Muscle layer of colon (tissue), 2 donors: ENCODE measurements at regions not wholly inside any gene's neighbourhood (a gene's known extent, or its start where the extent isn't known, plus 50 kb on each side); places are given as distances from the start of the nearest gene placed in this dataset.
"Not testable (repeated sequence)": the region's sequence is repeated elsewhere in the genome, so short reads cannot be mapped to it uniquely, and the experiment has no call there.

ENCODE experiments used
- H3K27ac ChIP-seq: one replicate; pipeline ENCODE4 v1.7.0; 2013; ENCODE audit warnings: low read depth, mild to moderate bottlenecking, low read length, moderate library complexity
- H3K27me3 ChIP-seq, 2 donors: one replicate each; pipeline ENCODE4 v1.7.0; 2013; ENCODE audit warnings: low read length in 2 of 2, mild to moderate bottlenecking in 2 of 2; ENCODE audit not compliant: insufficient read depth in 2 of 2, control insufficient read depth in 1 of 2
- H3K36me3 ChIP-seq: one replicate; pipeline ENCODE4 v1.7.0; 2013; ENCODE audit warnings: mild to moderate bottlenecking, low read length; ENCODE audit not compliant: insufficient read depth
- H3K4me1 ChIP-seq: one replicate; pipeline ENCODE4 v1.7.0; 2013; ENCODE audit warnings: mild to moderate bottlenecking, low read length; ENCODE audit not compliant: insufficient read depth
- H3K4me3 ChIP-seq, 2 donors: one replicate each; pipeline ENCODE4 v1.7.0; 2013; ENCODE audit warnings: low read length in 2 of 2, low read depth in 1 of 2, mild to moderate bottlenecking in 1 of 2, moderate library complexity in 1 of 2
- H3K9ac ChIP-seq: one replicate; pipeline ENCODE4 v1.7.0; 2013; ENCODE audit warnings: low read length
- H3K9me3 ChIP-seq: one replicate; pipeline ENCODE4 v1.7.0; 2013; ENCODE audit warnings: mild to moderate bottlenecking, low read length
- donor health status: abdominal sarcoma.
- donor health status: Adenocarcinoma of cecum.

DNA sequence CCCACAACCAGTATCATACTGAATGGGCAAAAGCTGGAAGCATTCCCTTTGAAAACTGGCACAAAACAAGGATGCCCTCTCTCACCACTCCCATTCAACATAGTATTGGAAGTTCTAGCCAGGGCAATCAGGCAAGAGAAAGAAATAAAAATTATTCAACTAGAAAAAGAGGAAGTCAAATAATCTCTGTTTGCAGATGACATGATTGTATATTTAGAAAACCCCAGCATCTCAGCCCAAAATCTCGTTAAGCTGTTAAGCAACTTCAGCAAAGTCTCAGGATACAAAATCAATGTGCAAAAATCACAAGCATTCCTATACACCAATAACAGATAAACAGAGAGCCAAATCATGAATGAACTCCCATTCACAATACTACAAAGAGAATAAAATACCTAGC lies 1297.0 kb upstream of the PCDH9 start:
- H3K36me3 ChIP-seq, H3K27ac ChIP-seq, H3K27me3 ChIP-seq, H3K4me3 ChIP-seq, H3K9me3 ChIP-seq, H3K9ac ChIP-seq, H3K4me1 ChIP-seq: not testable (repeated sequence)

DNA sequence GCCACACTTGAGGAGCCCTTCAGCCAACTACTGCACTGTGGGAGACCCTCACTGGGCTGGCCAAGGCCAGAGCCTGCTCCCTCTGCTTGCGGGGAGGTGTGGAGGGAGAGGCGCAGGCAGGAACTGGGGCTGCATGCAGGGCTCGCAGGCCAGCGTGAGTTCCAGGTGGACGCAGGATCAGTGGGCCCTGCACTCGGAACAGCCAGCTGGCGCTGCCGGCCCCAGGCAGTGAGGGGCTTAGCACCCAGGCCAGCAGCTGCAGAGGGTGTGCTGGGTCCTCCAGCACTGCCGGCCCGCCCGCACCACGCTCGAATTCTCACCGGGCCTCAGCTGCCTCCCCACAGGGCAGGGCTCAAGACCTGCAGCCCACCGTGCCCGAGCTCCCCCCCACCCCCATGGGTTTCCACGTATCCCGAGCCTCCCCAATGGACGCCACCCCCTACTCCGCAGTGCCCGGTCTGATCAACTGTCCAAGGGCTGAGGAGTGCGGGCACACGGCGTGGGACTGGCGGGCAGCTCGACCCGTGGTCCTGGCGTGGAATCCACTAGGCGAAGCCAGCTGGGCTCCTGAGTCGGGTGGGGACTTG lies 1293.8 kb upstream of the PCDH9 start:
- Histone ChIP-seq H3K4me1 (no peaks in the 10 kb centered on the region), H3K36me3 (no peaks in the 10 kb centered on the region), H3K27ac (no peak overlapping the region), H3K9me3 (no peaks in the 10 kb centered on the region), H3K4me3 (no peak overlapping the region), H3K9ac (no peak overlapping the region), H3K27me3 (no peaks in the 10 kb centered on the region)

DNA sequence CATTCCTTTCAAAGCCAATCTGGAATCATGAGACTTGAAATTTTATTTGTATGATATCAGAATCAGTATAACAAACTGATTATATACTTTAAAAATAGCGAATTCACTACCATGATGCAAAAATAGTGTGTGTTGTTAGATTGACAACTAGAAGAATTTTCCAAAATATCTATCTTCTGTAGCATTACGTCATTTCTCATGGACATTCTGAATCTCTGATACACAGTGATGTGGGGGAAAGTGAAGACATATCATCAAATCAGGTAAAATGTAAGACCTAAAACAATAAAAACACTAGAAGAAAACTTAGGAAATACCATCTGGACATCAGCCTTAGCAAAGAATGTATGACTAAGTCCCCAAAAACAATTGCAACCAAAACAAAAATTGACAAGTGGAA lies 1292.0 kb upstream of the PCDH9 start:
- Histone ChIP-seq H3K27me3 (no peaks in the 10 kb centered on the region), H3K4me3 (no peak overlapping the region), H3K9me3 (no peaks in the 10 kb centered on the region), H3K4me1 (no peaks in the 10 kb centered on the region), H3K36me3 (no peaks in the 10 kb centered on the region), H3K27ac (no peak overlapping the region), H3K9ac (no peak overlapping the region)

DNA sequence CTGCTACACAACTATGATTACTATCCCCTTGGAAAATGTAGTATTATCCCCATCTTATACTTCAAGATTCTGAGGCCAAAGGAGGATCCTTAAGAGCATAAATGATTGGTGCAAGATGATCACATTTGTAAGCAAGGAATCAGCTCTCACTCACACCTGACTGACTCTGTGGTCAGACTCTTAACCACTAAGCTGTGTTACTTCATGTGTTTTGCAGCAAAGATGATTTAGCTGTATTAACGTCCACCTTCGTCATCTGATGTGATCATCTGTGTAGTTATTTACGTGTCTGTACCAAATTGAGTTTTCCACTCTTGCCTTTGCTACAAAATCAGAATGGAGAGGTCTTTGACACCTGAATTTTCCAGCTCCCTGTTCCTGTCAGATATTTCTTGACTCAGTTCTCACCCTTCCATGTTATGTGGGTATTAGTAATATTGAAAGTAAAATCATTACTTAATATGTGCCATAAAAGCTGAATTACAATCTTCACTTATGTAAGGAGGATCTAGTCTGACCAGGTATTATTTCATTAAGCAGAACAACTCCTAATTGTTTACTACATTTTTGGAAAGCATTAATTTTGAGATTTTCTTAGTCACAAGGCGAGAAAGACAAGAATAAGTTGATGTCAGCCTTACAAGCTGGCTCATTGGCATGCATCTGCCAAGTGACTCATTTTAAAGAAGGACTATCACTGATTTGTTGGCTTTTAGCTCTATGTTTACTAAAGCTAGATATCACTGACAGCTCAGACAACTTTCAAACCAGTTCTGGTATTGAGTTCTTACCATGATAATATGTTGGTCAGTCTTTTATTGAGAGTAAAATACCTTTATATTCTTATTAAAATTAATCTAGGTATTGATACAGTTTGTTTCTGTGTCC lies 1279.8 kb upstream of the PCDH9 start:
- Histone ChIP-seq H3K27me3 (no peaks in the 10 kb centered on the region), H3K4me3 (no peak overlapping the region), H3K9ac (no peak overlapping the region), H3K36me3 (no peaks in the 10 kb centered on the region), H3K9me3 (no peaks in the 10 kb centered on the region), H3K4me1 (no peaks in the 10 kb centered on the region), H3K27ac (no peak overlapping the region)

DNA sequence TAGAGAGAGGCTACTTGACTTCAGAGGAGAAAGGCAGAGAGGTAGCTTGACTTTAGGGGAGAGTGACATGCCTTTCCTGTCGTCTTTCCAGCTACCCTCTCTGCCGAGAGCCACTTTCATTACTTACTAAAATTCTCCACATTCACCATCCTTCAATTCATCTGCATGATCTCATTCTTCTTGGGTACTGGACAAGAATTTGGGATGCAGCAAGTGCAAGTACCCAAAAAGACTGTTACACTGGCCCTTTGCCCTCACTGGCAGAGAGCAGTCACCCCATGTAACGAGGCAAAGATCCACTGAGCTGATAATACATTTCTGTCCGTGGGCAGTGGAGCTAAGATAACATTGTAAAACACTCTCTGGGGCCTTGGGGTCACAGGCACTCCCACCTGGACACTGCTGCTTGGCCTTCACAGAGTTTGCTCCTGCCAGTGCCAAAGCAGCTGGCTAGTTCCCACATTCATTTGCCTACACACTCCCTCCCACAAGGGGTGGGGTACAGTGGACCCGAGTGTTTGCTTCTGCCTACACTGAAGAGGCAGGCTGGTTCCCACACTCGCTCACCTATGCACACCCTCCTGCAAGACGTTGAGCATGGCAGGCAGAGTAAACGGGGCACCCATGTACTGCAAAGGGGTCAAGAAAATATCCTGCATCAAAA lies 1276.9 kb upstream of the PCDH9 start:
- no peak overlapping the region for H3K4me3 ChIP-seq
- no peaks in the 10 kb centered on the region for H3K27me3 ChIP-seq
- no peak overlapping the region for H3K9ac ChIP-seq
- no peaks in the 10 kb centered on the region for H3K9me3 ChIP-seq
- no peak overlapping the region for H3K27ac ChIP-seq
- no peaks in the 10 kb centered on the region for H3K36me3 ChIP-seq
- H3K4me1 ChIP-seq = no peaks in the 10 kb centered on the region

DNA sequence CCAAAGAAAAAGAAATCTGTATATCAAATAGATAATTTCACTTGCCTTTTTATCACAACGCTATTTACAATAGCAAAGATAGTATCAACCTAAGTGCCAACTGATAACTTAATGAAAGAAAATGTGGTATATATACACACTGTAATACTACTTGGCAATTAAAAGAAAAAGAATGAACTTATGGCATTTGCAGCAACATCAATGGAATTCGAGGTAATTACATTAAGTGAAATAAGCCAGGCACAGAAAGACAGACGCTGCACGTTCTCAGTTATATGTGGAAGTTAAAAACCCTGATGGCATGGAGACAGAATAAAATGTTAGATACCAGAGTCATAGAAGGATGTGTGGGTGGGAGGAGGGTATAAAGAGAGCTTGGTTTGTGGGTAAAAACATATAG lies 1260.5 kb upstream of the PCDH9 start:
- Histone ChIP-seq H3K4me3 (no peak overlapping the region), H3K36me3 (no peaks in the 10 kb centered on the region), H3K4me1 (no peaks in the 10 kb centered on the region), H3K9me3 (no peaks in the 10 kb centered on the region), H3K9ac (no peak overlapping the region), H3K27me3 (no peaks in the 10 kb centered on the region), H3K27ac (no peak overlapping the region)

DNA sequence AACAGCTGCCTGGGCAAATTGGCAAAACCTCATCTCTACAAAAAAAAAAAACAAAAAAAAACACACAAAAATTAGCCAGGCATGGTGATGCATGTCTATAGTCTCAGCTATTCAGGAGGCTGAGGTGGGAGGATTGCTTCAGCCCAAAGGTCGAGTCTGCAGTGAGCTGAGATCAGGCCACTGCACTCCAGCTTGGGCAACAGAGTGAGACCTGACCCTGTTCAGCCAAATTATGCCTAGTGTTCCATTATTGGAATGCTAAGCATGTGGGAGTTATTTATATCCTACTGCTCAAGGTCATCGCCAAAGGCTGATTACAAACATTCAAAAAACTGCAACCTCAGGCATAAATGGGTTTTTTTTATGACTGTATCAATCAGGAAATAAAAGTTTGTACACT lies 1251.0 kb upstream of the PCDH9 start:
- no peak overlapping the region for H3K27ac ChIP-seq
- no peak overlapping the region for H3K9ac ChIP-seq
- no peaks in the 10 kb centered on the region for H3K4me1 ChIP-seq
- H3K27me3 ChIP-seq = no peaks in the 10 kb centered on the region
- no peak overlapping the region for H3K4me3 ChIP-seq
- no peaks in the 10 kb centered on the region for H3K36me3 ChIP-seq
- H3K9me3 ChIP-seq = no peaks in the 10 kb centered on the region

DNA sequence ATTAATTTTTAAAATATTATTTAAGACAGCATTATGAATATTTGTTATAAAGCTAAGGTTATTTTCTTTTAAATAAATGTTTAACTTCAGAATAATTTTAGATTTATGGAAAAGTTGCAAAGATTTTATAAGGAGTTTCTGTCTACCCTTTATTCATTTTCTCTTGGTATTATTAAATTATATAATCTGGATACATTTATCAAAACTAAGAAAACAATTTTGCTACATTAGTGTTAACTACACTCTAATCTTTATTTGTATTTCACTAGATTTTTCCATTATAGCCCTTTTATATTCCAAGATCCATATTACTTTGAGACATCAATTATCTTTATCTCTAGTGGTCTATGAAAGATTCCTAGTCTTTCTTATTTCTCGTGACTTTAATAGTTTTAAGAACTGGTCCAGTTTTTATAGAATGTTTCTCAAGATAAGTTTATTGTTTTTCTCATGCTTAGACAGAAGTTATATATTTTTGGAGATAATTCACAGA lies 1243.7 kb upstream of the PCDH9 start:
- H3K9ac ChIP-seq = no peak overlapping the region
- H3K9me3 ChIP-seq = no peaks in the 10 kb centered on the region
- no peaks in the 10 kb centered on the region for H3K27me3 ChIP-seq
- H3K27ac ChIP-seq = no peak overlapping the region
- no peaks in the 10 kb centered on the region for H3K36me3 ChIP-seq
- no peaks in the 10 kb centered on the region for H3K4me1 ChIP-seq
- H3K4me3 ChIP-seq = no peak overlapping the region

DNA sequence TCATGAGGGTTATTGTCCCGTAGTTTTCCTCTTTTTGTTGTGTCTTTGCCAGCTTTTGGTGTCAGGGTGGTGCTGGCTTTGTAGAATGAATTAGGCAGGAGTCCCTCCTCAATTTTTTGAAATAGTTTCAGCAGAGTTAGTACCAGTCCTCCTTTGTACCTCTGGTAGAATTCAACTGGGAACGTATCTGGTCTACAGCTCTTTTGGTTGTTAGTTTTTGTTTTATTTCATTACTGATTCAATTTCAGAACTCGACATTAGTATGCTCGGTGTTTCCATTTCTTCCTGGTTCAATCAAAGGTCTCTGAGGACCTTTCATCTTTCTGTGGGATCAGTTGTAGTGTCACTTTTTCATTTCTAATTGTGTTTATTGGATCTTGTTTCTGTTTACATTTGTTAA lies 1237.0 kb upstream of the PCDH9 start:
- H3K9me3 ChIP-seq = no peaks in the 10 kb centered on the region

DNA sequence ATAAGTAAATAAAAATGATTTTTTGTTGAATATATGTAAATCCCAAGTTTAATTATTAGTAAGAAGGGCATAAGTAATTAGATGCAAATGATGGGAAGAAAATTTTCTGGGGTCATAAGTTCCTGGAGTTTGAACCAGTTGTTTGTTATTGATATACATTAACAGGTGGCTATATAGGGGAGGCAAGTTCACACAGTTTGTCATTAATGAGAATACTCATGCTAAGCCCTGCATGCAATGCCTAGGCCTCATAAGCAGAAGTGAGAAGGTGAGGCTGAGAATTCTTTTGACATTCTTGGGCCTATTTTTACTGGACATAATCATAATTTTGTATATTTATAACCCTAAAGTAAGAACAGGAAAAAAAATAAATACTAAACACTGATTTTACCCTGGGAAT lies 1210.7 kb upstream of the PCDH9 start:
- H3K9me3 ChIP-seq = no peaks in the 10 kb centered on the region
- H3K4me1 ChIP-seq = no peaks in the 10 kb centered on the region
- H3K27ac ChIP-seq = no peak overlapping the region
- no peak overlapping the region for H3K4me3 ChIP-seq
- H3K27me3 ChIP-seq = no peaks in the 10 kb centered on the region
- H3K9ac ChIP-seq = no peak overlapping the region
- no peaks in the 10 kb centered on the region for H3K36me3 ChIP-seq

More for the DNA sequence above, 1237.0 kb upstream of the PCDH9 start:
- no peak overlapping the region for H3K9ac ChIP-seq
- H3K36me3 ChIP-seq = no peaks in the 10 kb centered on the region
- H3K4me3 ChIP-seq = no peak overlapping the region
- H3K27ac ChIP-seq = no peak overlapping the region
- H3K4me1 ChIP-seq = no peaks in the 10 kb centered on the region
- H3K27me3 ChIP-seq = no peaks in the 10 kb centered on the region

DNA sequence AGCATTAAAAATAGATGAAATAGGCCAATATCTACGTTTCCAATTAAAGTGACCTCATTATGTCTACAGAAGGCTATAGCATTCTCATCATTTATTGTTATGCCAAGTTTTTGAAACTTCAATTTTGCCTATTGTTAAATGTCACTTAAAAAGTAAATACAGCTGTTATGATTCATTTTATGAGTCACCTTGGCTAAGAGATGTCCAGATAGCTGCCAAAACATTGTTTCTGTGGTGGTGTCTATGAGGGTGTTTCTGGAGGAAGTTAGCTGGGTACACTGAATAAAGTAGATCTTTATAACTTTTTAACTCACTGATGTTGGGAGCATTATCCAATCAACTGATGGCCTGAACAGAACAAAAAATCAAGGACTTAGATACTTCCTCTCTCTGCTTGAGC lies 1209.7 kb upstream of the PCDH9 start:
- Histone ChIP-seq H3K27me3 (no peaks in the 10 kb centered on the region), H3K9ac (no peak overlapping the region), H3K4me1 (no peaks in the 10 kb centered on the region), H3K4me3 (no peak overlapping the region), H3K36me3 (no peaks in the 10 kb centered on the region), H3K9me3 (no peaks in the 10 kb centered on the region), H3K27ac (no peak overlapping the region)
